Hematopoietic multipotent progenitor cell (in vitro differentiated cells): ENCODE measurements at regions not wholly inside any gene's neighbourhood (a gene's known extent, or its start where the extent isn't known, plus 50 kb on each side); places are given as distances from the start of the nearest gene placed in this dataset.
"Not testable (repeated sequence)": the region's sequence is repeated elsewhere in the genome, so short reads cannot be mapped to it uniquely, and the experiment has no call there.

ENCODE experiments used
- DNase-seq, 3 donors: peaks; one replicate each; pipeline ENCODE4 v3.0.0-alpha.2; 2011 to 2015; ENCODE audit warnings: low read depth in 2 of 3, low spot score in 2 of 3

- DNase-seq: peak in 1 of 3 donors; percentile 48
These were observed 52.0 kb downstream of the OLIG1 start for GRCh38 chr21:33121715-33122475.

GRCh38 chr21:33122507-33122906, 52.6 kb downstream of the OLIG1 start:
- DNase-seq: no peak

GRCh38 chr21:33123374-33124123, 53.6 kb downstream of the OLIG1 start:
- no peak for DNase-seq

- peak in 1 of 3 donors; percentile 34 for DNase-seq
These were observed 54.9 kb downstream of the OLIG1 start for GRCh38 chr21:33124889-33125288.

GRCh38 chr21:33125680-33126375, 55.9 kb downstream of the OLIG1 start:
- no peak for DNase-seq

GRCh38 chr21:33126569-33126968, 56.6 kb downstream of the OLIG1 start:
- no peak for DNase-seq

- DNase-seq: peak; percentile 13 to 82 (median 63)
These were observed 57.4 kb downstream of the OLIG1 start for GRCh38 chr21:33127154-33127867.

GRCh38 chr21:33127868-33128242, 57.9 kb downstream of the OLIG1 start:
- DNase-seq: no peak

GRCh38 chr21:33128538-33128937, 58.6 kb downstream of the OLIG1 start:
- no peak for DNase-seq

GRCh38 chr21:33132054-33132453, 62.1 kb downstream of the OLIG1 start:
- DNase-seq: peak in 1 of 3 donors; percentile 11

- DNase-seq: no peak
These were observed 64.0 kb downstream of the OLIG1 start for GRCh38 chr21:33133892-33134291.

- DNase-seq: no peak
These were observed 66.0 kb downstream of the OLIG1 start for GRCh38 chr21:33135925-33136324.

GRCh38 chr21:33136847-33137502, 67.0 kb downstream of the OLIG1 start:
- DNase-seq: no peak

GRCh38 chr21:33139084-33139483, 69.1 kb downstream of the OLIG1 start:
- no peak for DNase-seq

GRCh38 chr21:33140288-33140687, 70.3 kb downstream of the OLIG1 start:
- DNase-seq: no peak

GRCh38 chr21:33146467-33146866, 76.5 kb downstream of the OLIG1 start:
- no peak for DNase-seq

- DNase-seq: no peak
These were observed 79.2 kb downstream of the OLIG1 start for GRCh38 chr21:33149181-33149580.

- DNase-seq: not testable (repeated sequence)
These were observed 78.8 kb upstream of the IFNAR2 start for GRCh38 chr21:33150968-33151367.

GRCh38 chr21:33151941-33152731, 77.6 kb upstream of the IFNAR2 start:
- DNase-seq: peak in 2 of 3 donors; percentile 44 to 74

GRCh38 chr21:33152732-33153130, 77.0 kb upstream of the IFNAR2 start:
- DNase-seq: no peak
